Mesothelial cell of epicardium (in vitro differentiated cells): ENCODE measurements at regions not wholly inside any gene's neighbourhood (a gene's known extent, or its start where the extent isn't known, plus 50 kb on each side); places are given as distances from the start of the nearest gene placed in this dataset.
A peak's percentile ranks its signal among the peaks of the same experiment; 100 is the strongest.
"Not testable (repeated sequence)": the region's sequence is repeated elsewhere in the genome, so short reads cannot be mapped to it uniquely, and the experiment has no call there.

ENCODE experiments used
- DNase-seq, 2 experiments: peaks; one replicate each; pipeline ENCODE4 v3.0.0; 2021; ENCODE audit warnings: low spot score in 2 of 2; ENCODE audit not compliant: unreplicated experiment in 2 of 2
- H3K27ac Mint-ChIP-seq: 2 replicates; pipeline ENCODE4 v1.8.0; 2021; ENCODE audit warnings: mixed read lengths
- H3K27me3 Mint-ChIP-seq: 2 replicates; pipeline ENCODE4 v1.8.0; 2021; ENCODE audit warnings: low read depth, mixed read lengths
- H3K36me3 Mint-ChIP-seq: 2 replicates; pipeline ENCODE4 v1.8.0; 2021; ENCODE audit warnings: mixed read lengths
- H3K4me1 Mint-ChIP-seq: 2 replicates; pipeline ENCODE4 v1.8.0; 2021; ENCODE audit warnings: mixed read lengths
- H3K4me3 Mint-ChIP-seq: 2 replicates; pipeline ENCODE4 v1.8.0; 2021; ENCODE audit warnings: mild to moderate bottlenecking, moderate library complexity, mixed read lengths
- H3K9me3 Mint-ChIP-seq: 2 replicates; pipeline ENCODE4 v1.8.0; 2021; ENCODE audit warnings: mixed read lengths
- CTCF ChIP-seq: fragments of 200-600 bp; sonication (generic); IDR thresholded peaks from one replicate; pipeline ENCODE4 v1.5.0; 2021; ENCODE audit warnings: antibody characterized with exemption; ENCODE audit not compliant: unreplicated experiment

- Mint-ChIP-seq H3K4me1 (peaks cover 6% of the 10 kb centered on the region), H3K9me3 (peaks cover 20% of the 10 kb centered on the region), H3K36me3 (peaks cover 4% of the 10 kb centered on the region), H3K27ac (no peak overlapping the region), H3K27me3 (peaks cover 14% of the 10 kb centered on the region), H3K4me3 (no peak overlapping the region)
- DNase-seq = peak in 1 of 2 experiments; percentile 22
- TF ChIP-seq CTCF = no peak
Measured at GRCh38 chr5:1720396-1721110, 79.1 kb downstream of the MRPL36 start.

DNA sequence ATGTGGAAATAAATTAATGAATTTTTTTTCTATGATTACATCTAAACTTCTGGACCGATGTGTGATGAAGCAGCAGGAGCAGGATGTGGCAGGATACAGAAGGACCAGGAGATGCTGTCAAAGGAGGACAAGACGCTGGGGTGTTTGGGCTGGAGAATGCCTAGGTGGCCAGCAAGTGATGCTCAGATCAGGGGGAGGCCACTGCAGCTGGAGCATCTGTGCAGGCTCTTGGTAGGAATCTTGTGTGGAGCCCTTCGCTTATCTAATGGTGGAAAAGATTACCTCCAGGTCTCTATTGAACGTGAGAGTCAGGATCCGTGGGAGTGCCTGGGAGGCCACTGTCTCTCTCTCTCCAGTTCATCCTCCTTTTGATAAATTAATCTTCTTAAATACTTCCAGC, 79.8 kb downstream of the MRPL36 start:
- Mint-ChIP-seq H3K27ac (no peak overlapping the region), H3K4me1 (peaks cover 1% of the 10 kb centered on the region), H3K36me3 (peaks cover 4% of the 10 kb centered on the region), H3K4me3 (no peak overlapping the region), H3K9me3 (peaks cover 20% of the 10 kb centered on the region), H3K27me3 (peaks cover 14% of the 10 kb centered on the region)
- no peak for TF ChIP-seq CTCF
- no peak for DNase-seq

DNA sequence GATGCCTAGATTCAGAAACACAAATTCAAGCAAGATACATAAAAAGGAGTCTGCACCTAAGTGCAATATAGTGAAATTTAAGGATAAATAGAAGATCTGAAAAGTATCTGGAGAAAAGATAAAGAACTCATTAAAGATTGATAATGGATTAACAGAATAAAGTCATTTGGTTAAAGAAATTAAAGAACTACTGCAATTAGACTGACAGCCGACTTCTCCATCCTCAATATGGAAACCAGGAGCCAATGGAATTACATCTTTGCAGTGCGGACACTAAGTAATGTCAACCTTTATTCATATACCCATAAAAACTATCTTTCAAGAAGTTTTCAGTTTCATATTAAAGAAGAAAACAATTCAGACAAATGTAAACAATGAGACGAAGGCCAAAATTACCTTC, 81.0 kb downstream of the MRPL36 start:
- Mint-ChIP-seq H3K27me3 (peaks cover 14% of the 10 kb centered on the region), H3K27ac (no peak overlapping the region), H3K4me1 (no peaks in the 10 kb centered on the region), H3K36me3 (peaks cover 4% of the 10 kb centered on the region), H3K4me3 (no peak overlapping the region), H3K9me3 (peaks cover 20% of the 10 kb centered on the region)
- DNase-seq = no peak
- TF ChIP-seq CTCF = no peak

- not testable (repeated sequence) for H3K36me3 Mint-ChIP-seq, DNase-seq, H3K9me3 Mint-ChIP-seq, H3K27ac Mint-ChIP-seq, H3K27me3 Mint-ChIP-seq
- peaks cover 12% of the 10 kb centered on the region for H3K4me1 Mint-ChIP-seq
- H3K4me3 Mint-ChIP-seq = peak overlapping the region; percentile 65
Measured at GRCh38 chr5:1710091-1710490, 89.5 kb downstream of the MRPL36 start.

- no peak for TF ChIP-seq CTCF
- no peak for DNase-seq
- Mint-ChIP-seq H3K36me3 (no peaks in the 10 kb centered on the region), H3K4me3 (peak overlapping the region; percentile 65), H3K9me3 (no peaks in the 10 kb centered on the region), H3K27me3 (peaks cover 4% of the 10 kb centered on the region), H3K4me1 (peaks cover 12% of the 10 kb centered on the region), H3K27ac (no peak overlapping the region)
Measured at GRCh38 chr5:1709171-1709803, 90.3 kb downstream of the MRPL36 start.

GRCh38 chr5:1708592-1709141, 91.0 kb downstream of the MRPL36 start:
- no peak overlapping the region for H3K27ac Mint-ChIP-seq
- no peak for DNase-seq
- TF ChIP-seq CTCF = no peak
- H3K27me3 Mint-ChIP-seq = peaks cover 4% of the 10 kb centered on the region
- H3K9me3 Mint-ChIP-seq = no peaks in the 10 kb centered on the region
- no peaks in the 10 kb centered on the region for H3K36me3 Mint-ChIP-seq
- H3K4me3 Mint-ChIP-seq = no peak overlapping the region
- peaks cover 12% of the 10 kb centered on the region for H3K4me1 Mint-ChIP-seq
